Renal cortex interstitium (tissue), 11 donors: ENCODE measurements at regions not wholly inside any gene's neighbourhood (a gene's known extent, or its start where the extent isn't known, plus 50 kb on each side); places are given as distances from the start of the nearest gene placed in this dataset.

Experiments
- DNase-seq, 11 donors: peaks; one replicate each; pipeline ENCODE4 v3.0.0-alpha.2; 2013; ENCODE audit warnings: low read depth in 9 of 11, low spot score in 4 of 11; ENCODE audit errors: extremely low read depth in 1 of 11

DNA sequence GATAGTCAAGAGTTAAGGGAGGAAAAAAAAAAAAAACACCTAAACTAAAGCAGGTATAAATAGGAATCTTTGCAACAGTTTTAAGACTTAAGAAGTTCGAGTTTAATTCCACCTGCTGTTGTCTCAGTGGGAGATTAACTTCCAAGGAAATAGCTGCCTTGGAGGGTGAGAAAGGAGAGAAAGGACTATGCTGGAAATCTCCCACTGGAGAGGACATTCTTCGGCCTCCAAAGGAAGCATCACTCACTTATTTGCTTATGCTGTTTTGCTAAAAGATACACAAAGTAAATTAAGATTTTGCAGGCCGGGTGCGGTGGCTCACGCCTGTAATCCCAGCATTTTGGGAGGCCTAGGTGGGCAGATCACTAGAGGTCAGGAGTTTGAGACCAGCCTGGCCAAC, 317.9 kb upstream of the MPDZ start:
- no peak for DNase-seq

DNA sequence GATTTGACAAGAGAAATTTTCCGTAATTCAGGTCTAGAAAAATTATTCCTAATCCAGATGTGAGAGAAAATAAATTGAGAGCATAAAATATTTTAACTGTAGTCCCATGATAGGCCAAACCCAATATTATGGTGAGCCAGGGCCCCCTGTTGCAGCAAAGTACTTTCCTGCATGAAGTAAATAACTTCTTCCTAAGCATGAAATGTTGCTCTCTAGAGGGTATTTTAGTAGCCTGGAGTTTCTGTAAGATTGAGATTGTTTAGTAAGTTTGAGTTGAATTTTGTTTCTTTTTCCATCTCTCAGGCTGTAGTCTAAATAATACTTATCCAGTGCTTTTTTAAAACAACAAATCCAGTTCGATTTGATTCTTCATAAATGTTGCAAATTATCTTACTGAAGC, 317.5 kb upstream of the MPDZ start:
- DNase-seq: no peak

GRCh38 chr9:13596383-13596970, 317.0 kb upstream of the MPDZ start:
- DNase-seq: no peak

DNA sequence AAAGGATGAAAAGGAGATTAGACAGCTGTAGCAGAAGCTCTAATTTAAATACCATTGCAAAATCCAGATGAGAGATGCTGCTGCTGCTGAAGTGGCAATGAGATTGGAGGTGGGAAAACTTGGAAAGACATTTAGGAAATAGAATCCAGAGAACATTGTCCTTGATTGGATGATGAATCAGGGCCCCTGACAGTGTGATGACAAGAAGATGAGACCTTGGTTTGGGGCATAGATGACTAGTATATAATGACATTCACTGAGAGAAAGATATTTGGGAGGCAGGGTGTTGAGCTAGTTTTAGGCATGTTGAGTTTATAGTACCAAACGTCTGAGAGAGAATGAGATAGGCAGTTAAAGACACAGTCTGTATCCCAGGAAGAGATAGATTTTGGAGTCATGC, 311.5 kb upstream of the MPDZ start:
- no peak for DNase-seq

DNA sequence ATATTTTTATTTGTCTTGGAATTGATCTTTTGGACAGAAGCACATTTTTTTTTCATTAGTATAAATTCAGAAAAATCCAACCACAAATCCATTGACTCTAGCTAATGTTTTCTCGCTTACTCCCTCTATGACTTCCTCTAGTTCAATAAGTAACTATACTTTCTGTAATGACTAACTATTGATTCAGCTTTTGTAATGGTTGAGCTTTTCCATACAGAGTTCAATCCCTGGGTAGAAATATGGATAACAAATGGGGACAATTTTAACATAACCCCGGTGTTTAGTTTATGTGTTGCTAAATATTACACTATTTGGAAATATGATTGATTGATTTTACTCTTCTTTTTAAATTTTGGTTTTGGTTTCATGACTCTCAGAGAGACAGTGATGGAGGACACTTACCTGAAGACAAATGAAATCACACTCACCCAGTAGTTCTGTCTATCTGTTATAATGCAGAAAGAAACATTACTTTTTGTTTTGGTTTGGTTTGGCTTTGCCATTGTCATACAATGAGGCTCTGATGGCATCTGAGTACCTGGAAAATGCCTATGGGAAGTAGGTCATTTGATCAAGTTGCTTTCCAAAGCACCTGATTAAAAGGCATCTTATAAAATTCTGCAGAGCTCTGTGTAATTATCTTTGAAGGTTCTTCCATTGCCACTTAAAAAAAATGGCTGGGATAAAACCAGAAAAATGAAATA, 309.7 kb upstream of the MPDZ start:
- DNase-seq: no peak

- peak; percentile 70 to 88 (median 78) for DNase-seq
Measured at GRCh38 chr9:13588151-13589033, 308.9 kb upstream of the MPDZ start.

DNA sequence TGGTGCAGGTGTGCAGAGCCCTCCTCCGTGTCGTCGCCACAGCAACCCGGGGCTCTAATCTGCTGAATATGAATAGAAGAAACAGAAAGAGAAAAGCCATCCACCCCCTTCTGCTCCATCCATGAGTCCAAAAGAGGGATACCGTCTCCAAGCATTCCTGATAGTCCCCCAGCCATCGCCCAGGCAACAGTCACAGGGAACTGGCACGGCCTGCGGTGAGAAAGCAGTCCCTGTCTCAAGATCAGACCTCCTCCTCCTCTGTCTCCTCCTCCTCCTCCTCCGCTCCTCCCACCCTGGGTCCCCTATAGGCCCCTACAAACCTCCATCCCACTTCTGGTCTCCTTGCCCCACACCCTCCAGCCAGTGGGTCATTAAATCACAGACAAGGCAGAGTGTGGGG, 308.1 kb upstream of the MPDZ start:
- no peak for DNase-seq

DNA sequence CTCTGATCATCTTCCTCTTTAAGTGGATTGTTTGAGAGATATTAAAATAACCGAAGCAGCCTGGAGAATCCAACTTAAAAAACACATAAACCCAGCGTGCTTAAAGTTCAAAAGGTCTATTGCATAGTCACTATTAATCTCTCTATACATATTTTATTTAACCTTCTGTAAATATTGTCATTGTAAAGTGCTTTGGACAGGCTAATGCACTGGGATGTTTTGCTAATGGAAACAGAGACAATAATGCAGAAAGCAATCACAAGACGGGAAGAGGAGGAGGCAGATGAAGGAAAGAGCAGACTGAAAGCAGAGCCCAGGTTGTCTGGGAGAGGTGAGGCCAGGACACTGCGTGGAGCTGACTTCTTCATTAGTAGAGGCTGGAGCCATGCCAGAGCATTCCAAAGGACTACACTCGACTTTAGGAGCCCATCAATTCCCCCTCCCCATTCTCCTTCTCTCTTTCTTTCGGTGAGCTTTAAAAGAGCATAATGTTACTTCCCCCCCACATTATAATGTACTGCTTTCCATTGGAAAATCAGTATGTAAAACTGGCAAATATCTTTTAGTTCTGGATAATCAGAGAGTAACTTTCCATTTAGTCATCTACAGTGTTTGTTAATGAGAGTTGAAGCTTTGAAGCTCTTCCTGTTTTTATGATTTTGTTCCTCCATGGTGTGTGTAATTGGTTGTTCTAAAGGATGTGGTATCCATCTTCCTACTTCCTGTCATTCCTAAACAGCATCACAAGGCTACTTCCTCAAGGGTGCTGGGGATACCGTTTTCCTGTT, 307.3 kb upstream of the MPDZ start:
- no peak for DNase-seq

- DNase-seq: no peak
Measured at GRCh38 chr9:13580760-13581159, 301.3 kb upstream of the MPDZ start.

DNA sequence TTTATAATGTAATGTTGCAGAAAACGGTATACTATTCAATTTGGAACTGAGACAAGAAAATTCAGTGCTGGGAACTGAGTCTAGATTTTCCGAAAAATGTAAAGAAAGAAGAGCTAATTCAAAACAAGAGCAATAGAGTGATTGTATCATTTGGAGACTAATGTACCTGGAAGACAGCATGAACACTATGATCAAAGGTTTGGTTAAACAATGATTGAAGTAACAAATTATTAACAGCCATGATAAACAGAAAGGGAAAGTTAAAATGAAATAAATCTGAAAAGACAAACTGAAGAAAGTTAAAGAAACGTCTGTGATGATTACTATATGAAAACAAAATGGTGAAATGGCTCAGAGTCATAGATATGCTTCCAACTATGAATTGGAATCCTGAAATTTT, 300.6 kb upstream of the MPDZ start:
- no peak for DNase-seq

GRCh38 chr9:13576101-13576500, 296.6 kb upstream of the MPDZ start:
- DNase-seq: no peak

- no peak for DNase-seq
Measured at GRCh38 chr9:13575558-13575957, 296.1 kb upstream of the MPDZ start.

GRCh38 chr9:13570068-13570974, 290.8 kb upstream of the MPDZ start:
- no peak for DNase-seq

DNA sequence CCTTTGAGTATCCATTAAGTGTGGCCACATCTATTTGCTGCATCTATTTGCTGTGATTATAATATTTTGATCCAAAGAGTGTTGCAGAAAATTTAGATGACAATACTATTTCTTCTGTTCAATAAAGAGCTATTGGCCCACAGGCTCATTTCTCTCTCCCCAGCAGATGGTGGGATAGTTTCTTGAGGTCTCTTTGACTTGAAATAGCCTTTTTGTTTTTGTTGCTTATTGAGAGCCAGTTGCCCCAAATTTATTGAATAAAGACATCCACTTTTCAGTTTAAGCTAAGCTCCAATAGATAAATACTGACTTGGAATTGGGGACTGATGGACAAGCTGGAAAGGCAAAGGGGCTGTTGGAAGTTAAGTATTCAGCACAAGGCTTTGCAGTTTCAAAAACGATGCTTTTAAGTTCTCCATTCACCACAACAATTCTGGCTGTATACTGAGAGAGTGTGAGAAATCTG, 290.1 kb upstream of the MPDZ start:
- no peak for DNase-seq

DNA sequence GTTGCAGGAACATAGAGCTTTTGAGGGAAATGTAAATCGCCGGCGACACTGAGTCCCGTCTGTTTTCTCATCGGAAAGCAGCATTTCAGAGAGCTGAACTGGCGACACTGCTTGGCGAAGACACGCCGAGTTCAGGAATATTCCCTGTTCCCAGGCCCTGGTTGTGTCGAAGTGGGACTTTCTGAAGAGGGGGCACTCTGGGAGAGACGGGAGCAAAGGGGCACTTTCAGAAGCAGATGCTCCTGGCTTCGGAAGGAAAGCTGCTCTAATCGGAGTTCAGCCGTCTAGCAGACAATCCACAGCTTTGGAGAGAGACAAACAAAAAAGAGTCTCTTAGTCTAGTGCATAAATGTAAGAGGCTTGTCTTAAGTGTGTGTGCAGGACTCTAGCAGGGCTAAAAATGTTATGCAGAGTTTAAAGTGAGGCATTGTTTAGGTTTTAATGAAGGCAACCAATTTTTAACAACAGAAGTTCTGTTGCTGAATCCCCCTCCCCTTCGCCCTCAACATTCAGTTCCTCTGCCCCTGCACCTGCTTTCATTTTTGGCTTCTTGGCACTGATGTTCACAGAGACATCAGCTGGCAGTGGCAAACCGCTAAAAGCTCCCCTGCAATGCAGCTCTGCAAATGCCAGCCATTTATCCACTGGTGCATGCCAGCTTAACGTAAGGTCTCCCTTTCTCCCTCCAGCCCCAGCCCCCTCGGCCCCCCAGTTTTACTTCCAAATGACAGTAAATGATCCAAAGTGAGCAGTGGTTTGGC, 289.5 kb upstream of the MPDZ start:
- DNase-seq: peak in 1 of 11 donors; percentile 12

GRCh38 chr9:13568405-13568804, 288.9 kb upstream of the MPDZ start:
- no peak for DNase-seq

DNA sequence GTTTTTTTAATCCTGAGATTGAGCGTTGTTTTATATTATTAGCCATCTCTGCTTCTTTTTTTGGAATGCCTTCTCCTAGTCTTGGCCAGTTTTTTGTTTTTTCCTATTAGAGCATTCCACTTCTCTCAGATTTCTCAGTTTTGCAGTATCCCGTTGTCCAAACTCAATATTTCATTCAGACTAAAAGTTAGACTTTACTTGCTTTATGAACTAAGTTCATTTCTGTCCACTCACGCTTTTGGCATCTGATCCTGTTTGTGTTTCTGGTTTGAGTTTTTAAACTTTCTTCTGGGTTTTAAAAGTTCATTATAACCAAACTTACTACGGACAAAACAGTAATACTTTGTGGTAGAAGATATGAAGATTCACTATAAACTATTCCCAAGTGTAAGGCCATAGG, 288.3 kb upstream of the MPDZ start:
- no peak for DNase-seq

GRCh38 chr9:13557746-13558145, 278.3 kb upstream of the MPDZ start:
- DNase-seq: no peak
